Stimulated activated memory B cell treated with anti-CD40 and anti-IgM and Interleukin-4, amounts not matched to agents 10 μg/mL and 1 μg/mL and 100 μg/mL, for 72 hours (primary cell): ENCODE measurements at regions not wholly inside any gene's neighbourhood (a gene's known extent, or its start where the extent isn't known, plus 50 kb on each side); places are given as distances from the start of the nearest gene placed in this dataset.
"Not testable (repeated sequence)": the region's sequence is repeated elsewhere in the genome, so short reads cannot be mapped to it uniquely, and the experiment has no call there.

Experiments used
- ATAC-seq: fragments of 150-1000 bp; cut with Tn5 transposase; 2 replicates; pipeline ENCODE4 v1.10.0; 2021
- H3K27ac Mint-ChIP-seq: one replicate; pipeline ENCODE4 v1.8.0; 2022; ENCODE audit warnings: mild to moderate bottlenecking, mixed read lengths
- H3K27me3 Mint-ChIP-seq: one replicate; pipeline ENCODE4 v1.8.0; 2022; ENCODE audit warnings: mixed read lengths
- H3K36me3 Mint-ChIP-seq: one replicate; pipeline ENCODE4 v1.8.0; 2022; ENCODE audit warnings: mixed read lengths
- H3K4me1 Mint-ChIP-seq: one replicate; pipeline ENCODE4 v1.8.0; 2022; ENCODE audit warnings: mixed read lengths
- H3K4me3 Mint-ChIP-seq: one replicate; pipeline ENCODE4 v1.8.0; 2022; ENCODE audit warnings: mild to moderate bottlenecking, moderate library complexity, mixed read lengths
- H3K9me3 Mint-ChIP-seq: one replicate; pipeline ENCODE4 v1.8.0; 2022; ENCODE audit warnings: mixed read lengths

GRCh38 chr22:49673048-49673447, 154.6 kb downstream of the BRD1 start:
- H3K4me3 Mint-ChIP-seq, result no peak overlapping the region
- ATAC-seq, result no peak
- H3K4me1 Mint-ChIP-seq, result peaks cover 12% of the 10 kb centered on the region
- no peaks in the 10 kb centered on the region for H3K9me3 Mint-ChIP-seq
- no peak overlapping the region for H3K27ac Mint-ChIP-seq
- H3K27me3 Mint-ChIP-seq, result peaks cover 49% of the 10 kb centered on the region
- no peaks in the 10 kb centered on the region for H3K36me3 Mint-ChIP-seq

- no peak overlapping the region for H3K27ac Mint-ChIP-seq
- peaks cover 40% of the 10 kb centered on the region for H3K27me3 Mint-ChIP-seq
- no peaks in the 10 kb centered on the region for H3K36me3 Mint-ChIP-seq
- ATAC-seq, result no peak
- no peaks in the 10 kb centered on the region for H3K9me3 Mint-ChIP-seq
- no peak overlapping the region for H3K4me3 Mint-ChIP-seq
- peaks cover 15% of the 10 kb centered on the region for H3K4me1 Mint-ChIP-seq
Measured at GRCh38 chr22:49672014-49672516, 155.6 kb downstream of the BRD1 start.

DNA sequence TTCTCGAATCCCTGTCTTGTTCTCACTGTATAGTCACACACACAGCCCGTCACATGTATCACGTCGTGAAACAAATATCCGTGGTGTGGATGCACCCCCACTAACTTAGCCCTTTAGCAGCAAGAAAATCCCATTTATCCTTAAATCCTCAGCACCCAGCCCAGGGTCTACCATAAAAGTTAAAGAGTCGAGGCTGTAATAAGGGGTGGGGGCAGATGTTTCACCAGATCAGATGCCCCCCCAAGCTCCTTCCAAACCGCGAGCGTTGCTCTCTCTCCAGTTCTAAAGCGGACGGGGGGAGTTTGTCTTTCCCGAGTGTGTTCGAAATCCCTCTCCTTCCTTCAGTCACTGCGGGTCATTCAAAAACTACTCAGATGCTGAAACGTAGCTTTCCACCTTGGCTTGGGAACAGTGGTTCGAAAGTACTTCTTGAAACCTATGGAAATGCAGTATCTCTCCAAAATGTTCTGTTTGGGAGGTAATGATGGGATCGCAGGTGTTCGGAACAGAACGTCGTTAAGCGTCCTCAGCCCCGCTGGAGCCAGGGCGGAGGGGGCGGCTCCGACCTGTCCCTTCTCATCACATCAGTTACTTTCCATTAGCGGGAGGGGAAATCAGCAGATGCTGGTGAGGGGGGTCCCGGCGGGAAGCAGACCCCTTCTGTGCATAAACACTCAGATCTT, 156.2 kb downstream of the BRD1 start:
- H3K9me3 Mint-ChIP-seq, result no peaks in the 10 kb centered on the region
- H3K27ac Mint-ChIP-seq, result no peak overlapping the region
- H3K4me1 Mint-ChIP-seq, result peaks cover 20% of the 10 kb centered on the region
- H3K36me3 Mint-ChIP-seq, result no peaks in the 10 kb centered on the region
- peaks cover 34% of the 10 kb centered on the region for H3K27me3 Mint-ChIP-seq
- ATAC-seq, result no peak
- H3K4me3 Mint-ChIP-seq, result peak overlapping the region; percentile 69

DNA sequence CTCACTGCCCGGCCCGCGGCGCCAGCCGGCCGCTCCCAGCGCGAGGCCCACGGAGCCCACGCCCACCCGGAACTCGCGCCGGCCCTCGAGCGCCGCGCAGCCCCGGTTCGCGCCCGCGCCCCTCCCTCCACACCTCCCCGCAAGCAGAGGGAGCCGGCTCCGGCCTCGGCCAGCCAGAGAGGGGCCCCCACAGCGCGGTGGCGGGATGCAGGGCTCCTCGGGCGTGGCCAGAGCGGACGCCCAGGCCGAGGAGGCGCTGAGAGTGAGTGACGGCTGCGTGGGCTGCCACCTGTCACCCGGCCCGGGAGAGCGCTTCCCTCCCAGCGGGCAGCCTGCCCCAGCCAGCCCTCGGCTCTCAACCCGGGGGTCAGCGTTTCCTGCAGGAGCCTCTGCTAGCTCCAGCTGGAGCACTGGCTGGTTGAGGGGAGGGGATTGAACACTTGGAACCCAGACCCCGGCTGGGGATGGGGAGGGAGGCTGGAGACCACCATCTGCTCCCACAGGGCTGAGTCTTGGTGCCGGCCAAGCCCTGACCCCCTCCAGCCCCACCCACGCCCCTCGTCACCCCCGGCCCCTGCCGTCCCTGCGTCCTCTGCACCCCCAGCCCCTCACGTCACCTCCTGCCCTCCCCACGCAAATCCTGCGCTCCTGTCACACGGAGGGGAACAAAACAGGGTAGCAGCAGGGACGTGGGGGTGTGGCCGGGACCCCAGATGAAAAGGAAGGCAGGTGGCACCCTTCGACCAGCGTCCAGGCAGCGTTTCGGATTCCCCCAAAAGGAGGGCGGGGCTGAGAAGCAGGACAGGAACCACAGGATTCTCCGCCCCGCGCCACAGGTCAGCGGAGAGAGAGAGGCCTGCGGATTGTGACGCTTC, 157.0 kb downstream of the BRD1 start:
- Mint-ChIP-seq H3K27me3 (peaks cover 33% of the 10 kb centered on the region), H3K9me3 (no peaks in the 10 kb centered on the region), H3K4me3 (peak overlapping the region; percentile 69), H3K4me1 (peaks cover 27% of the 10 kb centered on the region), H3K27ac (no peak overlapping the region), H3K36me3 (no peaks in the 10 kb centered on the region)
- ATAC-seq, result peak; percentile 77

DNA sequence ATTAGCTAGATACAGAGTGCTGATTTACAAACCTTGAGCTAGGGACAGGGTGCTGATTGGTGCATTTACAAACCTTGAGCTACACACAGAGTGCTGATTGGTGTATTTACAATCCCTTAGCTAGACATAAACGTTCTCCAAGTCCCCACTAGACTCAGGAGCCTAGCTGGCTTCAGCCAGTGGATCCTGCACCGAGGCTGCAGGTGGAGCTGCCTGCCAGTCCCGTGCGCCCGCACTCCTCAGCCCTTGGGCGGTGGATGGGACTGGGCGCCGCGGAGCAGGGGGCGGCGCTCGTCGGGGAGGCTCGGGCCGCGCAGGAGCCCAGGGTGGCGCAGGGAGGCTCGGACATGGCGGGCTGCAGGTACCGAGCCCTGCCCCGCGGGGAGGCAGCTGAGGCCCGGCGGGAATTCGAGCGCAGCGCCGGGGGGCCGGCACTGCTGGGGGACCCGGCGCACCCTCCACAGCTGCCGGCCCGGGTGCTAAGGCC, 157.7 kb downstream of the BRD1 start:
- Mint-ChIP-seq H3K27me3 (peaks cover 33% of the 10 kb centered on the region), H3K4me1 (peaks cover 27% of the 10 kb centered on the region), H3K4me3 (peak overlapping the region; percentile 74)
- H3K27ac Mint-ChIP-seq, H3K36me3 Mint-ChIP-seq, H3K9me3 Mint-ChIP-seq: not testable (repeated sequence)
- peak; percentile 24 for ATAC-seq

DNA sequence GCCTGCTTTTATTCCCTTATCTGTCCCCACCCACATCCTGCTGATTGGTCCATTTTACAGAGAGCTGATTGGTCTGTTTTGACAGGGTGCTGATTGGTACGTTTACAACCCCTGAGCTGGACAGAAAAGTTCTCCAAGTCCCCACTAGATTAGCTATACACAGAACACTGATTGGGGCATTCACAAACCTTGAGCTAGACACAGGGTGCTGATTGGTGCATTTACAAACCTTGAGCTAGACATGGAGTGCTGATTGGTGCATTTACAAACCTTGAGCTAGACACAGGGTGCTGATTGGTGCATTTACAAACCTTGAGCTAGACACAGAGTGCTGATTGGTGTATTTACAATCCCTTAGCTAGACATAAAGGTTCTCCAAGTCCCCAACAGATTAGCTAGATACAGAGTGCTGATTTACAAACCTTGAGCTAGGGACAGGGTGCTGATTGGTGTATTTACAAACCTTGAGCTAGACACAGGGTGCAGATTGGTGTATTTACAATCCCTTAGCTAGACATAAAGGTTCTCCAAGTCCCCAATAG, 158.2 kb downstream of the BRD1 start:
- H3K4me1 Mint-ChIP-seq, result peaks cover 27% of the 10 kb centered on the region
- H3K27ac Mint-ChIP-seq, H3K4me3 Mint-ChIP-seq, H3K36me3 Mint-ChIP-seq, ATAC-seq, H3K9me3 Mint-ChIP-seq: not testable (repeated sequence)
- peaks cover 33% of the 10 kb centered on the region for H3K27me3 Mint-ChIP-seq

DNA sequence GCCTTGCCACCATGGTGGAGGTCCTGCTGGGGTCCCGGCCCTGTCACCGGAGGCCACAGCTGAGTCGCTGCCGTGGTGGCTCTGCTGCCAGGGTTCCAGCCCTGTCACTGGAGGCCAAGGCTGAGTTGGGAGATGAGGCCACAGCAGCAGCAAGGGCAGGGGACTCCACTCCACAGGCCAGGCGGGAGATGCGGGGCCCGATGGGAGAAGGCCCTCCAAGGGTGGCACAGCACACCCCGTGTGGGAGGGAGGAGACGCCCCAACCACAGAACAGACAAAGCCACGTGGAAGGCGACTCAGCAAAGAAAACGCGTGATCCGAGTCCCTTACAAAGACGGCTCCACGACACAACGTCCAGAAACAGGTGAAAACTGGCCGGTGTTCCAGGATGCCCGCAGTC, 159.3 kb downstream of the BRD1 start:
- peaks cover 31% of the 10 kb centered on the region for H3K27me3 Mint-ChIP-seq
- H3K36me3 Mint-ChIP-seq, result no peaks in the 10 kb centered on the region
- no peaks in the 10 kb centered on the region for H3K9me3 Mint-ChIP-seq
- peaks cover 27% of the 10 kb centered on the region for H3K4me1 Mint-ChIP-seq
- H3K4me3 Mint-ChIP-seq, result no peak overlapping the region
- ATAC-seq, result no peak
- H3K27ac Mint-ChIP-seq, result no peak overlapping the region

DNA sequence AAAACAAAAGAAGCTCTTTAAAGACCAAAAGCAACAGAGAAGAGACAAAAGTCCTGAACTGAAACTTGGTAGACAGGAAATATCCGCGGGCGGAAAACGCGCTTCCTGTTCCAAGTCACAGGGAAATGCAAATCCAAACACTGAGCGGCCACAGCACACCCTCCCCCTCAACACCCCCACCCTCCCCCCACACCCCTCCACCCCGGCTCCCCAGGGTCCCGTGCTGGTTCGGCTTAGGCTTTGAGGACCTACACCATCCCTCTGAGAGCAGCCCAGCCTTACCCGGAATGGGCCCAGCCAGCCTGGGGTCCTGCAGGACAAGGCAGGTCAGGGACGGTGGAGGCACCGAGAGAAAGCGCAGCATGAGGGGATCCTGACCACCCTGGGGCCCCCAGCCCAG, 160.4 kb downstream of the BRD1 start:
- no peak for ATAC-seq

GRCh38 chr22:49666146-49666809, 161.4 kb downstream of the BRD1 start:
- peaks cover 16% of the 10 kb centered on the region for H3K27me3 Mint-ChIP-seq
- ATAC-seq, result no peak
- peaks cover 26% of the 10 kb centered on the region for H3K4me1 Mint-ChIP-seq
- H3K27ac Mint-ChIP-seq, result no peak overlapping the region
- no peaks in the 10 kb centered on the region for H3K9me3 Mint-ChIP-seq
- H3K36me3 Mint-ChIP-seq, result no peaks in the 10 kb centered on the region
- no peak overlapping the region for H3K4me3 Mint-ChIP-seq

More for the DNA sequence above, 160.4 kb downstream of the BRD1 start:
- Mint-ChIP-seq H3K9me3 (no peaks in the 10 kb centered on the region), H3K27ac (no peak overlapping the region), H3K27me3 (peaks cover 24% of the 10 kb centered on the region), H3K36me3 (no peaks in the 10 kb centered on the region), H3K4me3 (no peak overlapping the region), H3K4me1 (peaks cover 27% of the 10 kb centered on the region)

DNA sequence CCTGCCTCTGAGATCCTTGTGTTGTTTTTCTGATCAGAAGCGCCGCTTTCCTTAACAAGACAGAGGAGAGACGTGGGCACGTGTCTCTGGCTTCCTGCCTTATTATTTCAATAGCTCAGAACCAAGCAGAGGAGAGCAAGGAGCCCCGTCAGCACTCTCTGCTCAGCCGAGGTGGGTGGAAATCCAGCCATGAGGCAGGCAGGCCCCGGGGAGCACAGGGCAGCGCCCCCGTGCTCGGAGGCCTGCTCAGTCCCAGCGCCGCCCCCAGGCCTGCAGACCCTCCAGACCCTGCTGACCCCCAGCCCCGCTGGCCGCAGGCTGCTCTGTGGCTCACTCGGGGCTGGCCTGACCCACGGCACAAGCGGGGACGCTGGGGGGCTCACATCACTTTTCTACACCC, 162.8 kb downstream of the BRD1 start:
- Mint-ChIP-seq H3K27ac (no peak overlapping the region), H3K4me3 (no peak overlapping the region), H3K4me1 (peaks cover 29% of the 10 kb centered on the region), H3K9me3 (no peaks in the 10 kb centered on the region), H3K36me3 (no peaks in the 10 kb centered on the region), H3K27me3 (peaks cover 9% of the 10 kb centered on the region)
- no peak for ATAC-seq

GRCh38 chr22:49664371-49664881, 163.2 kb downstream of the BRD1 start:
- Mint-ChIP-seq H3K4me3 (no peak overlapping the region), H3K4me1 (peaks cover 29% of the 10 kb centered on the region), H3K27ac (no peak overlapping the region), H3K36me3 (no peaks in the 10 kb centered on the region), H3K27me3 (peaks cover 9% of the 10 kb centered on the region), H3K9me3 (no peaks in the 10 kb centered on the region)
- no peak for ATAC-seq

DNA sequence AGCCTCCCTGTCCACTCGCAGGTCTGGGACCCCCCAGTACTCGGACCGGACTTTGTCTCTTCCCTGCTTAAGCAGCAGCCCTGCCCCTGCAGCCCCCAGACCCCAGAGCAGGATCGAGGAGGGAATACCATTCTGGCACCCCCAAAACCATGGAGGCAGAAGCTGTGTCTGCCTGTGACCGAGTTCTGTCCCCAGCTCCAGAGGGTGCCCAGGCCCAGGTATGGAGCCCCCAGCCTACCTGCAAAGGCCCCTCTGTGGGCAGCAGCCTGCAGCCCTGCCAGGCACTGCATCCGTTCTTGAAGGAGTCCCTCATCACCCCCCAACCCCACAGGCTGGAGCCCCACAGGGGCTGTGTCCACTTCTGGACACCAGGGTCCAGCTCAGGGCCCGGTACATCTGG, 163.8 kb downstream of the BRD1 start:
- H3K27ac Mint-ChIP-seq, result no peak overlapping the region
- H3K4me1 Mint-ChIP-seq, result peaks cover 29% of the 10 kb centered on the region
- H3K4me3 Mint-ChIP-seq, result no peak overlapping the region
- no peaks in the 10 kb centered on the region for H3K9me3 Mint-ChIP-seq
- no peaks in the 10 kb centered on the region for H3K36me3 Mint-ChIP-seq
- H3K27me3 Mint-ChIP-seq, result peaks cover 4% of the 10 kb centered on the region
- no peak for ATAC-seq

GRCh38 chr22:49663311-49663711, 164.4 kb downstream of the BRD1 start:
- no peak overlapping the region for H3K4me3 Mint-ChIP-seq
- H3K9me3 Mint-ChIP-seq, result no peaks in the 10 kb centered on the region
- H3K27me3 Mint-ChIP-seq, result no peaks in the 10 kb centered on the region
- H3K4me1 Mint-ChIP-seq, result peaks cover 31% of the 10 kb centered on the region
- ATAC-seq, result no peak
- no peak overlapping the region for H3K27ac Mint-ChIP-seq
- no peaks in the 10 kb centered on the region for H3K36me3 Mint-ChIP-seq

- Mint-ChIP-seq H3K27ac (no peak overlapping the region), H3K4me1 (peaks cover 37% of the 10 kb centered on the region), H3K36me3 (no peaks in the 10 kb centered on the region), H3K9me3 (no peaks in the 10 kb centered on the region), H3K27me3 (no peaks in the 10 kb centered on the region), H3K4me3 (no peak overlapping the region)
- no peak for ATAC-seq
Measured at GRCh38 chr22:49662681-49663080, 165.0 kb downstream of the BRD1 start.
